Midbrain (tissue), 1 donor: ENCODE measurements at regions not wholly inside any gene's neighbourhood (a gene's known extent, or its start where the extent isn't known, plus 50 kb on each side); places are given as distances from the start of the nearest gene placed in this dataset.

Source experiments
- DNase-seq: peaks from one replicate; lab custom pipeline; 2025; lab: John Stamatoyannopoulos, UW

DNA sequence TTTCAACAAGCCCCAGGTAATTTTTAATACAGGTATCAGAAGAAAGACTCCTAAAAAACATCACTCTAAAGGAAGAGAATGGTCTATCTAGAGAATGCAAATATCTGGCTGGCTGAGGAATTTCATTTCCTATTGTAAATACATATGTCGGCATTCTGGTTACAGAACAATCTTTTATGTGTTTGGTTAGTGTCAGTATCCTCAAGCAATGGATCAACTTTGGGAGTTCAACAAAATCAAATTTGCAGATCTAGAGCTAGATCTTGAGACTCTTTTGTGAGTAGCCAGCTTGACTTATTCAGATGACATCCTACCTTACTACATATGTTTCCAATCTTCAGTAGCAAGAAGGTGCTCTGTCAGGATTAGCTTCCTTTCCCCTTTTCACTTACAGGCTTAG is 145.1 kb downstream of the BTC start:
- DNase-seq = no peak

DNA sequence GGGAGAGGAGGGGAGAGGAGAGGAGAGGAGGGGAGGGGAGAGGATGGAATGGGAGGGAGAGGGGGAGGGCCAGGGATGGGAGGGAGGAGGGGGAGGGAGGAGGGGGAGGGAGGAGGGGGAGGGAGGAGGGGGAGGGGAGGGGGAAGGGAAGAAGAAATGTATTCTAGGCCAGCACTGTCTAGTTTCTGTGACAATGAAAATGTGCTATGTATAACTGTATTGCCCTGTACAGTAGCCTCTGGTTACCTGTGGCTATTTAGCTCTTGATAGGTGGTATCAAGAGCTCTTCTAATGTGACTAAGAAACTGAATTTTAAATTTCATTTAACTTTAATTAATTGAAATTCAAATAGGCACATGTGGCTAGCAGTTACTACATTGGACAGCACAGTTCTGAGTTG is 143.1 kb downstream of the BTC start:
- DNase-seq = no peak

DNA sequence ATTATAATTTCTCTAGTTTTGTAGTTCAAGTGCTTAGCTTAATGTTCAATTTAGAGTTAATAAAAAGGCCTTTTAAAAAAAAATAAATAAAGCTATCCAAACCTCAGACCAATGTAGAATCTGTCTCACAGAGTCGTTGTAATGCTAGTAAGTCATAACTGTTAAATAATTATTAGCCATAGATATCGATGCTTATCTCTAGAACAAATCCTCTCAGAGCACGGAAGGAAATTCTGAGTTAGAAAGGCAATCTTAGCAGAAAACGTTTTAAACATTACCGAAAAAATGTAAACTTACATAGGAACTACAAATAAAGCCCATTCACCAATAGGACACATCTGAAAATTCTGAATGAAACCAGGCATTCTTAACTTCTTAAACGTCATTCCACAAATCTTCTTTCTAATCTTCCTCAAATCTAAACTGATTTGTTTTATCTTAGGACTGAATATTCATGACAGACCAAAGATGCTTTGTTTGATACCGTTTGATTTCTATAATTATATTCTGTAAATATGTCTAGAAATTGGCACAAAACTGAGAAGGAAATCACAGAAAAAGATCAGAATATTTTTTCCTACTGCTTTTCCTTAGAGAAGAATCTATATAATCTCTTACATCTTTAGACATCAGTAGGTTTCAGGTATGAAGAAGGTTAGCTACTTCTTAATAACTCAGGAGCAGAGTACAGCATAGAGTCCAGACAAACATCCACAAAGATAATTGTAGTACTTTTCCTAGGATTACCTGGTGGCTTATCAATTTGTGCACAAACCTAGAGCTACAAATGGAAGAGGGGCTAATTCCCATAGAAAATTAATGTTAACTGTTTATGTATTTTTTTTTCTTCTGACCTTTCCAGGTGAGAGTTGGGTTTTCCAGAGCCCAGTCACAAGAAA is 140.7 kb downstream of the BTC start:
- DNase-seq = no peak

DNA sequence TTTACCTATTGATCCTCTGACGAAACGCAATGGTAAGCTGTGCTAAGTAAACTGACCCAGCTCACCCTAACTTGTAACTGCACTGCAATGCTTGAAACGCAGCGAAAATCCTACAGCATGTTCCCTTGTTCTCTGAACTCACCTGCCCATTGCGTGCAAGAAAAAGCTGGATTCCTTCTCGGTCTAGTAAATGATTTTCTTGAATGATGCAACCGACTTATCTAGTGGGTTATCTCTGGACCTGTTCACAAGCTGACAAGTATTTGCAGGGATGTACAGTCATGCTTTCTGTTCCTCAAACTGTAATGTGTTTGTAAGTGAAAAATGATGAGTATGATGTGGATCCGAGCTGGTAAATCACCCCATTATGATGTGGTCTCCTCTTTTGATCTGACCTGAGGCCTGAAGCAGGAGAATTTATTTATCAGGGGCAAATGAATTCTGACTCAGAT is 140.1 kb downstream of the BTC start:
- no peak for DNase-seq

DNA sequence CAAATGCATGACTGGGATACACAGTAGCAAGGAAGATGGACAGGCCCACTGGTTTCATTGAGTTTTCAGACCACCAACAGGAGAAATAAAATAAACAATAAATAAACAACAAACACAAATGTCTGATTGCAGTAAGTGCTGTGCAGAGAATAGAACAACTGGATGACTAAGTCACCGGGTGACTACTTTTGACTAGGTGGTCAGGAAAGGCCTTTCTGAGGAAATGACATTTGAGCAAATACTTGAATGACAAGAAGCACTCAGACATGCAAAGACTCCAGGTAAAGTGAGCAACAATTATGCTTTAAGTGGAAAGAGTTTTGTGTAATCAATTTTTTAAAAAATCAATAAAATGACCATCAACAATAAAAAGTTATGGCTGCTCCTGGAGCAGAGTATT is 137.7 kb downstream of the BTC start:
- DNase-seq = no peak

DNA sequence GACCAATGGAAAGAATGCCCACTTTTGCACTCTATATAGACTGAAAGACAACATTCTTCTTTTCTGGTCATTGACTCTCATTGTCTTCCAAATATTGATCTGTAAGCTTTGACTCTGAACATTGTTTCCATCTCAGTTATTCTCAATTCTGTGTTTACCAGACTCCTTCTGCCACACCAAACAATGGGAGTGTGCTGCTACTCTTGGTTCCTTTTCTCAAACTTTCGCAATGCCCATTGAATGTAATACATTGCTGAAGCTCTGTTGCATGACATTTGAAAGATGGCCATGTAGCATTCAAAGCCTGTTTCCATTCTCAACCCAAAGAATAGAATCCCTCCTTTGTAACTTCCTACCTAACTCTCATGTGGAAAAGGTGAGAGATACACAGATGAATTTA is 136.2 kb downstream of the BTC start:
- DNase-seq = no peak

DNA sequence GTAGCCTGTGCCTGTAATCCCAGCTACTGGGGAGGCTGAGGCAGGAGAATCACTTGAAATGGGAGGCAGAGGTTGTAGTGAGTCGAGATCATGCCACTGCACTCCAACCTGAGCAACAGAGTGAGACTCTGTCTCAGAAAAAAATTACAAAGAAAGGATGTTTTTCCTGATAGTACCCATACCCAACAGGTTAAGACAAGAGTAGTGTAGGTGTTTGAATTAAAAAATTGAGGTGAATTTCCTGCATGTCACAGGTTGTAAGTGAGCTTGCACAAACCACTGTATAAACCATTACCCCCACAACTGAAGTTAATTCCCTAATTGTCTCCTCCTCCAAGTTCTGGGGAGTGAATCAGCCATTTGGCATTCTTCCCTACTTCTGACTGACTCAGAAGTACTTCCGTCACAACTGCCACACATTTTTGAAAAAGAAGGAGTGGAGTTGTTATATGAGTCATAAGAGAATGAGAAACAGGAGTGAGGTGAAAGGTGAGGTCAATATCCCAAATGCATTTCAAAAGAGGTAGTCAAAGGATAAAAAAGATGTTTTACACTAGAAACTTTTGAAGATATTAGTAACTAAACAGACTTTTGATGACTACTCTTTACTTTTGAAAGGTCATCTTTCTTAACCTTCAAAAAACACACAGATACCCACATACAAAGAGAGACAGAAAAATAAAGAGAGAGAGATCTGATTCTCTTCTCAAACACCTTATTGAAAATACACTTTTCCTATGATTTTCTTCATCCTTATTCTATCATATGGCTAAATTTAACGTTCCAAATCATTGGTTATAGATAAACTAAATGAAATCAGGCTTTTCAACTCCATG is 134.5 kb downstream of the BTC start:
- no peak for DNase-seq

DNA sequence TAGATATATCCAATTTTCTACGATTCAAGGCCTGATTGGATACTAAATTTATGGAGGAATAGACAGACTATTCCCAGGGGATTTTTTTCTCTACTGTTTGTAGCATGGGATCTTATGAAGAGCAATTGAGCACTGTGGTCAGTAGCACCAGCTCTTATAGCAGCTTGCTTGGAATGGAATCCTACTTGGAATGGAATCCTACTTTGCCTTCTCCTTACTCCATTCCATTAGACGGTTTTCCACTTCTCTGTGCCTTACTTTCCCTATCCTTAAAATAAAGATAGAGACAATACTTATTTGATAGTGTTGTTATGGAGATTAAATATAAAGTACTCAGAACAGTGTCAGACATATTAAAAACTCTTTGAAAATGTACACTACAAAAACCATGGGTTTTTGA is 133.5 kb downstream of the BTC start:
- no peak for DNase-seq

DNA sequence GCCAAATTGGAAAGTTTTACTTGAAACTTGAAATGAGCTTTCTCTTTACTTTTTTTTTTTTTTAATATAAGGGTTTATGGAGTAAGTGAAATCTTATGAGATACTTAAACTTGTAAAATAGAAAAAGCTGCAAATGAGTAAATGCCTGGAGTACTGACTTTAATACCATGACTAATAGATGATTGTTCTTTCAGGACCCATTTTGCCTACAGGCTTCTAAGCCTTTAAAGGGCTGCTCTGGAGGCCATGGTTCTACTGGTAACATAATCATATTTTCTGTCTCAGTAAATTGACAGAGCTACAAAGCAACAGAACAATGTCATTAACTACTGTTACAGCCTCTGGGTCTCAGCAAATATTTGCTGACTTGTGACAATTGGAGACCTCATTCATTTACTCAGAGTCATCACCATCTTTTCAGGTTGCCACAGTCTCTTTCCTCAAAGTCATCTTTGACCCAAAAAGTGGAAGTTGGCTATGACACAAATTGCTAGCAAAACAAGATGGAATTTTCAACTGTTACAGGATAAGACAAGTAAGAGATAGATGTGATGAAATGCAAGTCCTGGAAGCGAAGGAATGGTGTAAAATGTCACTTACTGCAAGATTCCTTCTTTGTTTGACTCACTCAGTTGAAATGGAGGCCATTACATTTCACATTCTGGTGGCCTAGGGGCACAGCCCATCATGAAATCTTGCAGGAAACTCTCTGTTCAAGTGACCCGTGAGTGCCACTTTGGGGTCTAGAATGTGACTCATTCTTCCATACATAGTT is 132.7 kb downstream of the BTC start:
- DNase-seq = no peak

DNA sequence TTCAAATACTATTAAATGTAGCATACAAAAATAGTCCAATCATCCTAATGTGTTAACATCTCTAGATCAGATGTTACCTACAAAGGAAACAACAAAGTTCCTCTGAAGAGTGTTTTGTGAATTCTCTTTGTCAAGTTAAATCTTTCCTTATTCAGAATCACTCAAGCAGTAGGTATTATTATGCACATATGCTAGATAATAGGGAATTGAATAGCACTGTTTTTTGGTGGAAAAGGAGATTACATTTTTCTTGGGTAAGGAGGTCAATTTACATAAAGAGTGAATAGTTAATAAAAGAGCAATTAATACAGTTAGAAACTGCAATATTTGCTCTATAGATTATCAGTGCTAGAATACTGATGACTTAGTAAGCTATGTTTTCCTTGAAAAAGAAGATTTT is 130.7 kb downstream of the BTC start:
- no peak for DNase-seq

DNA sequence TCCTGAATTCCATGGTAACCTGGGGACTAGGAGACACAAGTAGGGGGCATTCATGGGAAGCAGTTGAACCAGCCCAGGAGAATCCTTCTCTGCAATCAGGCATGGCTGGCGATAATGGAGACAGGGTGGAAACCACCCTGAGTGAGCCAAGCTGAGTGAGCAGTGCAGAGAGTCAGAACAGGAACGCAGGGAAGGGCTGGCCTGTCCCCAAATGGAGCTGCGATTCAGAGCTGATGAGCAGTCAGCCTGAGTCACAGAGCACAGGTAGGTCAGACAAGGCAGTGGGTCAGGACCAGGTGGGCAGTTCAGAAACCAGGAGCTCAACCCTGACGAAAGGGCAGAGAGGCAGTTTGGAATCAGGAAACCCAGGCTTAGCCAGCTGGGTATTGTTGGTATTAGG is 129.0 kb downstream of the BTC start:
- DNase-seq = no peak

DNA sequence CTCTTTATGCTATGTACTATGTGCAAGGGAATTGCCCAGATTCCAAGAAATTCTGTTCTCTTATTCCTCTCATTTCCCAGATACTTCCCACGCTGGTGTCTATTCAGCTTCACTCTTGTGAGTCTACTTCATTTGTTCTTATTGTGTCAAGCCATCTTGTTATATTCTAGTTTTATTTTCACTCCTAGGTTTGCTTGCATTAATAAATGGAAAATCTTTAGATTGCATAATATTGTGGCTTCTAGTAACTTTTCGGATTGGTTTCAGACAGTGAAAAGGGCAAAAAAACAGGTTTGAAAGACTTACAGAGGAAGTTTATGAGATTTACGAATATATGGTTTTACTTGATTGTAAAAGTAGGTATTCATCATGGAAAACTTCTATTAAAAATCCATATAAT is 128.4 kb downstream of the BTC start:
- DNase-seq = no peak

DNA sequence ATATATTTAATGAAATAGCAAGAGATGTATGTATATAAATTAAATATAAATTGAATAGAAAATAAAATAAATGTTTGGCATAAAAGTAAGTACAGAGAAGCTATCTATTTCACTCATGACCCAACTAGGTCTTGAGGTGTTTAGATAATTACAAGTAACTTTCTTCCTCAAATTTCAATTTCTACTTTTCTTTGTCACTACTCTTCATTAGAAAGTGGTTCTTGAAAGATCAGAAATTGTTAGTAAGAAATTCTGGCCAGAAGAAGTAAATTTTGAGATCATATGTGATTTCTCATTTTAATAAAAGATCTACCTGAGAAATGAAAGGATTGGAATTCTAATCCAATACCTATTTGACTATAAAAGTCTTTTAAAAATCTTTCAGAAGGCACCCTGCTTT is 126.9 kb downstream of the BTC start:
- no peak for DNase-seq

DNA sequence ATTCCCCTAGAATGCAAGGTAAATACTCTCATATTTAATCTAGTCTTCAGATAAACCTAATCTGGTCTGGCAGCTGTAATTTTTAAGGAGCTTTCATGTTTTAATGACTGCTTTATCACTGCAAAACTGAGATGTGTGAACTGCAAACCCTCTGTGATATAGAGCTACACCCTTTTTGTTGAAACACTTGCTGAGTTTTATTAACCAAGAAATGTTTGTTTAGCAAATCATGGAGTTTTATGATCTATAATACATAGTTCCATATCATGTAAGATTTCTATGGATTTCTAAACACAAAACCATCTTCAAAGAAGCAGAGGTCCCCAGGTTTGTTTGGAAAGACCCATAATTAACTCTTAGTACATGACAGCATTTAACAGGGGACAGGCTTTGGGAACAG is 126.4 kb downstream of the BTC start:
- DNase-seq = no peak

DNA sequence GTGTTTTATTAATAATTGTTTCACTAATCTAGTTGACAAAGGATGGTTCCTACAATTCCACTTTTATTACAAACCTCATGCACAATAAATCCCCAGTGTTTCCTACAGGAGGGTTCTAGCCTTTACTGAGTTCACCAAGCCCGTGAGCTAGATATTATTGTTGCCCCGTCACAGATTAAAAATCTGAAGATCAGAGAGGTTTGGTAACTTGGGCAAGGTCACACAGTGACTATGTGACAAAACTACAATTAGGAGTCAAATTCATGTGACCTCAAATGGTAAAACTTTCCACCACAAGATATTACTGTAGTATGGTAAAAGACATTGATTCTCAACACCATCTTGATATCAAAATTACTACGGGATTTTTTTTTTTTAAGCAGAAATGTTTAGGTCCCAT is 124.6 kb downstream of the BTC start:
- no peak for DNase-seq

DNA sequence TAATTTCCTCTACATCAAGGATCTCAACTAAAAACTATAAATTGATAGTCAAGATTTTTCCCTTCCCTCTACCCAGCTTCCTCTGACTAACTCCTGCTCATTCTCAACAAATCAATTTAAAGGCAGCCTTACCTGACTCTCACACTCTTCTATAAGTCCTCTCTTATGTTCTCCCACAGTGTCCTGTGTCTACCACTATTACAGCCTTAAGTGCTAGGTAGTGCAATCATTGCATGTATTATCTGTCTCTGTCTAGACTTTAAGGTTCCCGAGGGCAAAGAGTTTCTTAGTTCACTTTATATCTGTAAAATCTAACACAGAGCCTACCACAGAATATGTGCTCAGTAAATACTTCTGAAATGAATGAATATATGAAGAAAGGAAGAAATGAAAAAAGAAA is 123.7 kb downstream of the BTC start:
- no peak for DNase-seq

DNA sequence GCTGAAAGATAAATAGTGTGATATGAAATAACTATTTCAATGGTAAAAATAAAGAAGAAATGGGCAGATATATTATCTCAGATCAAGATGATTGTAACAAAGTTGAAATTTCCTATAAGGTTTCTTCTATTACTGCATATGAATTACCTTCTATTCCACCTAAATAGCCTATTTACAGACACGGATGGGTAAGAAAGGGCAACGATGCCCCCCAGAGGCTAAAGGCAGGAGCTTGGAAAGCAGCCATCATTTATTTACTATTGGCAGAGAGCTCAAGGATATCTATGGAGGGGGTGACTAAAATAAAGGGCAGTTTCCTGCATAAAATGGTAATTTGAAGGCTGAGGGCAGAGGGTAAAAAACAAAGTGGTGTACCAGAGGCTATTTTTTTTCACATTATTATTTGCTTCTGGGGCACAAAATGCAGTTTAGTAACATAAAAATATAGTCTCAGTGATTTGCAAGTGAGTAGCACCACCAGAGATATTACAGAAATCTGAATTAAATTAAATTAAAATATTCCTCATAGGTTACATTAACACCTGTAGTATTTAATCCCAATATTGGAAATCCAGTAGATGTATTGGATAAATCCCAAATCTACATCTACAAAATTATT is 123.1 kb downstream of the BTC start:
- peak; percentile 8 for DNase-seq

DNA sequence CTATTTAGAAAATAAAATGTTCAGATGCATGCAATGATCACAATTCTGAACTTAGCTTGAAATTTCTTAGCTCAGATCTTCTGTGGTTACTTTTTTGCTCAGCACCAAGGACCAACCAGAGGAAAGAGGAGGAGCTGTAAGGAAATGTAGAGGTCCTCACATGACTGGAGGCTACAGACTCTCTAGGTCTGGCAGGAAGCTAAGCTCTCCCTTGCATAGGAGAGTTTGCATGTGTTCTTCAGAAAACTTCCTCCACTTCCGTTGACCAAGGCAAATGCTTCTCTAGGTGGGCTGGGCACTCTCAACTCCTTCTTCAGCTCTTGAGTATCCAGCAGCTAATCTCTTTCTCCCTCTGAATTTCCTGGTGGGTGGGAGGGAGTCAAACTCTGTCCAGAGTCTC is 119.6 kb downstream of the BTC start:
- DNase-seq = no peak

DNA sequence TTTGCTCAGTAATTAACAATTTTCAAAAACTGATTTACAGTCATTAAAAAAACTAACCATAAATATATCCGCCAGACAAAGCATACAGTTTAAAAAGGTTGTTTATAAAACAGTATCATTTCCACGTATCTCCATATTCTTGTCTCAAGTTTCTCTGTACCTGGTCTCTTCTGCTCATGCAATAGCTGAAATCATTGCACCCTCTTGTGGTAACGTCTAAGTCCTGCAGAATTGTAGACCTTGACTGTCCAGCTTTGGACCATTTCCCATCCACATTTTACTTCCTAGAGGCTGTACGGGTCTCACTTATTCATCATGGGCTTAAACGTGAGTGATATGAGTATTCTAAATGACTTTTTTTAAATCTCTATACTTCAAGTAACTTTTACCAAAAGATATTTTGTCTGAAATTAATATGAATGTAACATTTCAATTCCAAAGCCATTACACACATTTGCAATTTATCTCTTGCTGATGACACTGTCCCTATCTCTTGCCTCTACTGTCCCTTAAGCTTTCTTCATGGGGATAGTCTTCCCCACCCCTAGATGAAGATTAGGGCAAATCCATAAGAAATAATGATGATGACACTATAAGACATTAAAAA is 118.5 kb downstream of the BTC start:
- no peak for DNase-seq

DNA sequence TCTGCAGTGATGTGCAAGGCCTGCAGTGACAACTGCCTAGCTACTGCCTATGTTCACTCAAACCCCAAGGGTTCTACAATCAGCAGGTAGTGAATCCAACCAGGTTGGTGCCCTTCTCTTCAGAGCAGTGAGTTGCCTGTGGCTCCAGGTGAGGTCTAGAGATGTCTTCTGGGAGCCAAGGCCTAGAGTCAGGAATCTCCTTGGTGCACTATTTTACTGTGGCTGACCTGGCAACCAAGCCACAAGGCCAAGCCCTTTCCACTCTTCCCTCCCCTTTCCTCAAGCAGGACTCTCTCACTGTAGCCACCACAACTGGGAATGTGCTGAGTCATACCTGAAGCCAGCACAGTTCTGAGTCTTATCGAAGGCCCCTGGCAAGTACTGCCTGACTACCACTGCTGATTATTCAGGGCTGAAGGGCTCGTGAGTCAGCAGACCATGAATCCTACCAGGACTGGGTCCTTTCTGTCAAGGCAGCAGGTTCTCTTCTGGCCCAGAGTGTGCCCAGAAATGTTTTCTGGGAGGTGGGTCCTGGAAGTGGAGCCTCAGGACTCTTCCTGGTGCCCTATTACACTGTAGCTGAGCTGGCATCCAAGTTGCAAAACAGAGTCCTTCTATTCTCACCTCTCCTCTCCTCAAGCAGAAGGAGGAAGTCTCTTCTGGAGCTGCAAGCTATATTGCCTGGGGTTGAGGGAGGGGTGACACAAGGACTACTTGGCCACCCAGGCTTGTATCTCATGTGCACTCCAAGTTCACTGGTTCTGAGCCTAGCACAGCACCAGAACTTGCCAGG is 111.6 kb downstream of the BTC start:
- DNase-seq = no peak

DNA sequence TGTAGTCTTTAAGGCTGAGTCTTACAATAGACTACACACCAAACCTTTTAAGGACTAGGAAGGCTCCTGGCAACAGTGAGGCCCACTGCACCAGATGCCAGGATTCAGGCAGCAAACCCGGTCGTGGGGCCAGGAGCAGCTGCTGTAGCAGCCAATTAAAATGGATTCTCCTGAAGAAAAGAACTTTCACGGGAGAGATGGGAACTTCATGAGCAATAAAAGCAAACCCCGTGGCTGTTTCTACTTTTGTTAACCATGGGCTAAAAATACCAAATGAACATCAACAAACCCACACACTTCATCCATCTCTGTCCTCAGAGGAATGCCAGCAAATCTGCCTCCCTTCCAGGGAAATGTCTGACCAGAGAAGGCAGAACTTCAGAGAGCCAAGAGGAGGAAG is 101.4 kb downstream of the BTC start:
- no peak for DNase-seq
